Hippocampal formation (tissue), 2 donors: ENCODE measurements at regions not wholly inside any gene's neighbourhood (a gene's known extent, or its start where the extent isn't known, plus 50 kb on each side); places are given as distances from the start of the nearest gene placed in this dataset.
"Not testable (repeated sequence)": the region's sequence is repeated elsewhere in the genome, so short reads cannot be mapped to it uniquely, and the experiment has no call there.

Experiments
- DNase-seq, 2 donors: peaks; one replicate each; lab custom pipeline; 2025; lab: John Stamatoyannopoulos, UW

DNA sequence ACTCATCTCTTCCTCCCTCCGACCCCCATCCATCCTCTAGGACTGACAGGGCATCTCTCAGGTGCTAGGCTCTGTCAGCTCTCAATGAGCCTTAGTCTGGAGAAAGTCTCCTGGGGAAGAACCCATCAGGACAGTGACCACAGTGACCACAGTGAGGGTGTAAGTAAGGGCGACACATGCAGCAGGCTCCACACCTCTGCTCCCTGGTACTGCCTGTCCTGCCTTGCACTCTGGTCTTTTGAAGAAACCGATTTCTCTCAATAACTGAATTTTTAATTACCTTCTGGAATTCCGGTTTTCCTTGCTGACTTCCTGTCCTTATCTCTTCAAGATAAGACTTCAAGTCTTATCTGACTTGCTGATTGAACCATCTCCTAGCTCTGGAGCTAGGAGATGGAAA is 190.2 kb downstream of the ACTR3B start:
- no peak for DNase-seq

DNA sequence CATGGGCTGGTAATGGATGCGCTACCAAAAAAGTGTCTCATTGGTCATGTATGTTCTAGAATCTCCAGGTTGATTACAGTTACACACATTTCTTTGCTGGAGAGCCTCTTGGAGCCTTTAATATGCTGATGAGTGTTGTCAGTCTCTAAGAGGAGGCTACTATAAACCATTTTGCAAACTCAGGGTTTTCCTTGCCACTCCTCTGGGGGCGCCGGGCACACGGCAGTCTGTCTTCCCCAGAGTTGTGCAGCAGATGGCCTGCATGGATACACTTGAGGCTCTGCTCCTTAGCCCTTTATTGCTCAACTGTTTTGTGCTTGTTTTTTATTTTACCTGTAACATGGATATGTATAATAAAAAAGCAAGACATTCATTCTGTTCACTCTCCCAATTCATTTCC is 196.5 kb downstream of the ACTR3B start:
- DNase-seq: no peak

DNA sequence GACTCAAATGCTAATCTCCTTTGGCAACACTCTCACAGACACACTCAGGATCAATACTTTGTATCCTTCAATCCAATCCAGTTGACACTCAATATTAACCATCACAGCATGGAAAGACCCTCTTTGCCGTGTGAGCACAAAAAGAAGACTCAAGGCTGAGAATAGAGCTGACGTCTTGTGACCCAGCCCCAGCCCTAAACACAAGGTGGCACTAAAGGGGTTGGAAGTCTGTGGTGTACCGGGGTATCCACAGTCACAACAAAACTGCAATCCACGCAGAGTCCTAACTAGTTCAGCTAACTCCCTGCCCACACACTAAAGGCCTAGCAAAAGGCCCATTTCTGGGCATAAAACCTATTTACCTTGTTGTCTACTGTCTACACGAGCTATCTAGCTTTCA is 200.1 kb downstream of the ACTR3B start:
- DNase-seq: no peak

DNA sequence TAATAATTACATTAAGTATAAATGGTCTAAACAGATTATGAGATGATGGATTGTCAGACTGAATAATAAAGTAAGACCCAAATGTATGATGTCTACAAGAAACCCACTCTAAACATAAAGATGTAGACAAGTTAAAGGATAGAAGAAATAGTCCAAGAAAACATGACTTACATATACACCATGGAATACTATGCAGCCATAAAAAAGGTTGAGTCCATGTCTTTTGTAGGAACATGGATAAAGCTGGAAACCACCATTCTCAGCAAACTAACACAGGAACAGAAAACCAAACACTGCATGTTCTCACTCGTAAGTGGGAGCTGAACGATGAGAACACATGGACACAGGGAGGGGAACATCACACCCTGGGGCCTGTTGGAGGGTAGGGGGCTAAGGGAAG is 202.2 kb downstream of the ACTR3B start:
- DNase-seq: not testable (repeated sequence)

GRCh38 chr7:152966189-152966588 is 206.6 kb downstream of the ACTR3B start:
- DNase-seq: no peak

- DNase-seq: no peak
These were observed 208.4 kb downstream of the ACTR3B start for GRCh38 chr7:152967958-152968357.

- DNase-seq: no peak
These were observed 209.0 kb downstream of the ACTR3B start for GRCh38 chr7:152968514-152968913.

GRCh38 chr7:152969335-152969734 is 209.8 kb downstream of the ACTR3B start:
- no peak for DNase-seq

GRCh38 chr7:152969839-152970238 is 210.3 kb downstream of the ACTR3B start:
- DNase-seq: no peak

- DNase-seq: no peak
These were observed 210.9 kb downstream of the ACTR3B start for GRCh38 chr7:152970481-152970880.

DNA sequence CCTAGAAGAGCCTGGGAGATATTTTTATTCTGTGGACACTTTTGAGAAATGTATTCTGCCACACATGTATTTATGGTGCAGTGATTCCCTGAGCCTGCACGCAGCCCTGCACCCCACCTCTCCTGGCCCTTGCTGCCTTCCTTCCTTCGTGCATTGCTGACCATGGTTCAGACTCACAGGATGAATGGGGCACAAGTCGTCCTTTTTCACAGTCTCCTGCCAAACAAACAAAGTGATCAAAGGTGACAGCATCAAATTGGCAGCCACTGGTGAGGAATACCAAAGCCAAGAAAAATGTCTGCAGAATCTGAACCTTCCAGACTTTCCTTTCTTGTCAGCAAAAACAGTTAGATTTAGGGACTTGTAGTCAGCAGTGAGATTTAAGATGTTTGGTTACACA is 215.0 kb downstream of the ACTR3B start:
- DNase-seq: no peak

- no peak for DNase-seq
These were observed 215.5 kb downstream of the ACTR3B start for GRCh38 chr7:152975076-152975475.

- DNase-seq: no peak
These were observed 219.8 kb downstream of the ACTR3B start for GRCh38 chr7:152979376-152979775.

DNA sequence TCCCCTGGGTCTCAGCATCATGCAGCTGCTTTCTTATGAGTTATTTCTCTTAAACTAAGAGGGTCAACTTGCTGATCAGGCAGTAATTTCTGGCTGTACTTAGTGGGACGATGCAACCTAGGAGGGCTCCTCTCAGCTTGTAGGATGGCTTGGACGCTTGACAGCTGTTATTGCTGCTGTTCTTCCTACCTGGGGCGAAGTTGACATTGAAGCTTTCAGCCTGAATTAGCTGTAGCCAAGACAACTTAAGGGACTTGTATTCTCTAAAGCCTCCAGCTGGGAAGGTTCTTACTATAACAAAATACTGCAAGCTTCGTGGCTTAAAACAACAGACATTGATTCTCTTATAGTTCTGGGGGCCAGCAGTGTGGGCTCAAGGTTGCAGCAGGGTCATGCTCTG is 224.9 kb downstream of the ACTR3B start:
- DNase-seq: no peak

DNA sequence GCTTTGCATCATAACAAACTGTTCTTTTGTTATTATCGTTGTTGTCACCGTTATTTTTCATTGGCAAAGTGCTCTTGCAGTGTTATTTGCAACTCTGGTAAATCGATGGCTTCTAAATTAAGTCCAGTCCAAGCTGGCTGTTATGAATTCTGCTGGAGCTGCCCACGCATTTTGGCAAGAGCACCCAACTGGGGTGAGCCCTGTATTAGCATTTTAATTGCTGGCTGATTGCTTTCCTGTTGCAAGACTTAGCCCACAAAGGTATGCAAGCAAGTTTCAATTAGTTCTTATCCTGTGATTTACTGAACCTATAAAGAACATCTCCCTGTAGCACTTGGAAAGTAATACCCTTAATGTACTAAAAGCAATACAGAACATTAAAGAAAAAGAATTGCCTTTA is 226.8 kb downstream of the ACTR3B start:
- no peak for DNase-seq

DNA sequence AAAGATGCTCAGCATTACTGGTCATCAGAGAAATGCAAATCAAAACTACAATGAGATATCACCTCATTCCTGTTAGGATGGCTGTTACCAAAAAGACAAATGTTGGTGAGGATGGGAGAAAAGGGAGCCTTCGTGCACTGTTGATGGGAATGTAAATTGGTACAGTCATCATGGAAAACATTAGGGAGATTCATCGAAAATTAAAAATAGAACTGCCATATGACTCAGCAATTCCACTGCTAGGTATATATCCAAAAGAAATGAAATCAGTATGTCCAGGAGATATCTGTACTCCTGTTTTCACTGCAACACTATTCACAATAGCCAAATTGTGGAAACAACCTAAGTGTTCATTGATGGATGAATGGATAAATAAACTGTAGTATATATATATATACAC is 228.1 kb downstream of the ACTR3B start:
- no peak for DNase-seq

DNA sequence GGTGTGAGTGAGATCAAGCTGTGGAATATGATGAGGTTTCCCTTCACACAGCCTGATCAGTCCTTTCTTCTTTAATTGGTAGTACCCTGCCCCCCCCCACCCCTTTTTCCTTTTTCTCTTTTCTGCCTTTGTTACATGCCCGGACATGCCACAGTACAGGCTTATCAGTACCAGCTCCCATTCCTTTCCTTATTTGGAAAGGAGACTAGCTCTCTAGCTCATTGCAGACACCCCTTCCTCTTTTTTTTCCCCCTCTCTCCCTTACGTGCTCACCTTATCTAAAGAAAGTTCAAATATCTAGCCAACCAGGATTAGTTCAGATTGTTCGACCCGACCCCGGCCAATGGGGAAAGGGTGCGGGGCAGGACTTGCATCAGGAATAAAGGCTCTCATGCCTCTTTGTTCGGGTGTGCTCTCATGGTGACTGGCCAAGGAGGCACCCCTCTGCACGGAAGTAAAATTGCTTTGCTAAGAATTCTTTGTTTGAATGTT is 230.4 kb downstream of the ACTR3B start:
- no peak for DNase-seq

DNA sequence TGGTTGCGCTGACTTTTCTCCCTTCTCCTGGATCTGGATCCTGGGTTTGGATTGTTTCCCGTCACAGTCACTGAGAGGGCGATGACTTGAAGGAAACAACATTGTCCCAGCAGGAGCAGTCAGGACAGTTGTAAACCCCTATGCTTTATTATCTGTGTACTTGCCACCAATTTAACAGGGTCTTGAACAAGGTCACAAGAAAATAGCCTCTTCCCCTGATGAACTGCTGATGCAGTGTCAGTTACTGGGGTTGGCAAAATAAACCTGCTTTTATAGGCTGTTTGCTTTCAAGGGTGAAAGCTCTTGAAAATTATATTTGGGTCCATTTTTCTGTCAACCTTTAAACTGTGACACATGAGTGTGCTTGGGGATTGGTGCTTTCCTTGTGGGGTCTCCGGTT is 238.9 kb downstream of the ACTR3B start:
- DNase-seq: no peak

- DNase-seq: no peak
These were observed 242.6 kb downstream of the ACTR3B start for GRCh38 chr7:153002115-153002514.

DNA sequence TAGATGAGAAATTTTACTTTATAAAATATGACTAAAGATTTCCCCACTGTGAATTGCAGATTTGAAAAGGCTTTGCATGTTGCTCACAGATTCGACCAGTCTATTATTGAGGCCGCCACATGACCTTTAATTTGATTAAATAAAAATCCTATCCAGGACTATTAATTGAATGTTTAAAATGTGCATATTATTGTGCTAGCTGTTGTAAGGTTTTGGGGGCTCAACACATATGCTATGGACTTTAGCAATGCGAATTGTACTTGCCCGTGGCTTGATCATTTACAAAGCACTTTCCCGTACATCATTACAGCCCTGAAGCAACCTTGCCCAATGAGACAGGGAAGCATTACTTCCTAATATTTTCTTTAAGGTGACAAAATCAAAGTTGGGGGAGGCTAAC is 243.0 kb downstream of the ACTR3B start:
- no peak for DNase-seq

GRCh38 chr7:153004341-153004740 is 244.8 kb downstream of the ACTR3B start:
- DNase-seq: no peak

DNA sequence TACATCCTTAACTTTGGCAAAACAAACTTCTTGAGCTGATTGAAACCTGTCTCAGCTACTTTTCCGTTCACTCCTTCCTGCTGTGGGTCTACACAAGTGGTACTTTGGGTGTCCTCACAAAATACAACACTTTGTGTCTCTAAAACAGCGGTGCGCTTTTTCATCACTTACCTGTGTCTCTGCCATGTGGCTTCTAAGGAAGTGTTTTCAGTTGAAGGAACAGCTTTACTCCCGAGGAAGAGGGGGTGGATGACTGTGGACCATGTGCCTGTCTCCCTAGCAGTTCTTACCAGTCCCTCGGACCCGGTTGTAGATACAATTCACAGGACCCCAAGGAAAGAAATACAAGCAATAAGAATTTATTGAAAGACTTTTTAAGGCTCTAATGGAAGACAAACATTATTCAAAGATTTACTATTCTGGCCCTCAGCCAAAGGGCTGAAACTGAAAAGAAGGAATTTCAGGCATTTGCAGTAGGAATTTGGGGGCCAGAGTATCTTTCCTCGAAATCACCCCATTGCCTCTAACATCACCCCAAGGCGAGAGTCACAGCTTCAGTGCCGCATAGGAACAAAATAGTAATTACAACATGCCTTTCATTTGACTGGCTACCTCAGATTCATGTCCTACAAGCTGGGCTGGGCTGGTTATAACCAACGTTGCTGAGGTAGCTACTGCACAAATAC is 246.3 kb downstream of the ACTR3B start:
- DNase-seq: no peak

DNA sequence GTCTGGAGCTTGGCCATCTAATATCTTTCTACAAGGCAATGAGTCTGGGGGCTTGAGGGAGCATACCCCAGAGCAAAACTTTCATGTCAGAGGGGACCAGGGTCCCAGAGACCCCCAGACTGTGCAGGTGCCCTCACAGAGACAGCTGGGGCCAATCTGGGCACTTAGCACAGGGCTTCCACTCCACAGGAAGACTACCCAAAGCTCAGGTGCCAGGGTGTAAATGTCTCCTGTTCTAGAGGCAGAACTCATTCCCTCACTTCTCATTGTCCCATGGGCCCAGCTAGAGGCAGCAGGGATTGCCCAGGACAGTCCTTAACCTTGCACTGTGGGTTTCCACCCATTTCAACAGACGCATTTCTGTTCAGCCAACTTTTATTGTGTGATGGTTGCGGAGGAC is 246.9 kb downstream of the ACTR3B start:
- DNase-seq: no peak

GRCh38 chr7:153006911-153007310 is 247.4 kb downstream of the ACTR3B start:
- no peak for DNase-seq
